Glutamatergic neuron (in vitro differentiated cells): ENCODE measurements at regions not wholly inside any gene's neighbourhood (a gene's known extent, or its start where the extent isn't known, plus 50 kb on each side); places are given as distances from the start of the nearest gene placed in this dataset.

Experiments
- DNase-seq: peaks from one replicate; pipeline ENCODE4 v3.0.0; 2022
- H3K27ac Mint-ChIP-seq: one replicate; pipeline ENCODE4 v1.8.0; 2020; ENCODE audit warnings: mild to moderate bottlenecking, mixed read lengths, inconsistent platforms; ENCODE audit not compliant: unreplicated experiment
- H3K27me3 Mint-ChIP-seq: one replicate; pipeline ENCODE4 v1.8.0; 2020; ENCODE audit warnings: mild to moderate bottlenecking, moderate library complexity, mixed read lengths, inconsistent platforms; ENCODE audit not compliant: unreplicated experiment
- H3K36me3 Mint-ChIP-seq: one replicate; pipeline ENCODE4 v1.8.0; 2020; ENCODE audit warnings: mild to moderate bottlenecking, mixed read lengths, inconsistent platforms; ENCODE audit not compliant: unreplicated experiment
- H3K4me1 Mint-ChIP-seq: one replicate; pipeline ENCODE4 v1.8.0; 2020; ENCODE audit warnings: mild to moderate bottlenecking, low read depth, mixed read lengths, inconsistent platforms; ENCODE audit not compliant: unreplicated experiment
- H3K4me3 Mint-ChIP-seq: one replicate; pipeline ENCODE4 v1.8.0; 2020; ENCODE audit warnings: mild to moderate bottlenecking, mixed read lengths, inconsistent platforms; ENCODE audit not compliant: unreplicated experiment
- H3K9me3 Mint-ChIP-seq: one replicate; pipeline ENCODE4 v1.8.0; 2020; ENCODE audit warnings: mild to moderate bottlenecking, moderate library complexity, mixed read lengths, inconsistent platforms; ENCODE audit not compliant: unreplicated experiment
- TF ChIP-seq, protein P1 (sequence below): fragments of 200-600 bp; sonication (generic); IDR thresholded peaks from one replicate; pipeline ENCODE4 v1.5.0; 2021; ENCODE audit not compliant: partially characterized antibody, unreplicated experiment

DNA sequence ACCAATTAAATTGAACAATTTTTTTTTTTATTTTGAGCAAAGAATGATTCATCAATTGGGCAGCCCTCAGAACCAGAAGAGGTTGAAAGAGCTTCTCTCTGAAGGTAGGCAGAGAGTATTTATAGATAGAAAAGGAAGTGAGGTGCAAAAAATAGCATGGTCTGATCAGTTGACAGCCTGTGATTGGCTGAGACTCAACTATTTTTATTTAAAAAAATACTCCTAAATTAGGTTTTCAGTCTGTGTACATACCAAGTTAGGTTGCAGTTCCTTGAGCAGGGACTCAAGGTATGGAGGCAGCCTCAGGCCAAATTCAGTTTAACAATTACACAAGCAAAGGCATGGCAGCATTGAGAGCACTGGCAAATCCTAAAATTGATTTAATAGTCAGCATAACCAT lies 1074.7 kb downstream of the SORCS1 start:
- no peak overlapping the region for H3K27ac Mint-ChIP-seq
- no peaks in the 10 kb centered on the region for H3K36me3 Mint-ChIP-seq
- H3K4me3 Mint-ChIP-seq: no peak overlapping the region
- peaks cover 4% of the 10 kb centered on the region for H3K4me1 Mint-ChIP-seq
- no peak for DNase-seq
- H3K9me3 Mint-ChIP-seq: no peaks in the 10 kb centered on the region
- H3K27me3 Mint-ChIP-seq: no peaks in the 10 kb centered on the region
- TF ChIP-seq, protein P1, sequence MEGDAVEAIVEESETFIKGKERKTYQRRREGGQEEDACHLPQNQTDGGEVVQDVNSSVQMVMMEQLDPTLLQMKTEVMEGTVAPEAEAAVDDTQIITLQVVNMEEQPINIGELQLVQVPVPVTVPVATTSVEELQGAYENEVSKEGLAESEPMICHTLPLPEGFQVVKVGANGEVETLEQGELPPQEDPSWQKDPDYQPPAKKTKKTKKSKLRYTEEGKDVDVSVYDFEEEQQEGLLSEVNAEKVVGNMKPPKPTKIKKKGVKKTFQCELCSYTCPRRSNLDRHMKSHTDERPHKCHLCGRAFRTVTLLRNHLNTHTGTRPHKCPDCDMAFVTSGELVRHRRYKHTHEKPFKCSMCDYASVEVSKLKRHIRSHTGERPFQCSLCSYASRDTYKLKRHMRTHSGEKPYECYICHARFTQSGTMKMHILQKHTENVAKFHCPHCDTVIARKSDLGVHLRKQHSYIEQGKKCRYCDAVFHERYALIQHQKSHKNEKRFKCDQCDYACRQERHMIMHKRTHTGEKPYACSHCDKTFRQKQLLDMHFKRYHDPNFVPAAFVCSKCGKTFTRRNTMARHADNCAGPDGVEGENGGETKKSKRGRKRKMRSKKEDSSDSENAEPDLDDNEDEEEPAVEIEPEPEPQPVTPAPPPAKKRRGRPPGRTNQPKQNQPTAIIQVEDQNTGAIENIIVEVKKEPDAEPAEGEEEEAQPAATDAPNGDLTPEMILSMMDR: no peak

DNA sequence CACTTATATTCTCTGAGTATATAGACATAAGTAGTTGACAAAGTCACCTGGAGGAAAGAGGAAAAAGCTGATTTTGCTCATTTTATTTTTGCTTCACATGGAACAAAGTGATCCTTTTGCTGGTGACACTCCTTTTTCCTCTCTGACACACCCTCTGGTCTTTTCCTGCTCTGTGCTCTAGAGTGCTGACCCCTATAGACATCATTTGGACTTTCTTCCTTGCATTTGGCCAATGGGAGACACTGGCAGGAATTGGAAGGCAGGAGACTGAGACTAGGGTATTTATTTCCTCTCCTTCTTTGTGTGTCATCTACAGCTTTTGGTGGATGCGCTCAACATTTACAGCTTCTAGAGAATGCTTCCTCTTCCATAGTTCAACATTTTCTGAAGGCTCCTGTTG lies 1078.1 kb downstream of the SORCS1 start:
- H3K4me3 Mint-ChIP-seq: no peak overlapping the region
- H3K4me1 Mint-ChIP-seq: no peaks in the 10 kb centered on the region
- H3K36me3 Mint-ChIP-seq: no peaks in the 10 kb centered on the region
- no peak overlapping the region for H3K27ac Mint-ChIP-seq
- DNase-seq: no peak
- H3K9me3 Mint-ChIP-seq: no peaks in the 10 kb centered on the region
- H3K27me3 Mint-ChIP-seq: no peaks in the 10 kb centered on the region
- TF ChIP-seq, protein P1: no peak

DNA sequence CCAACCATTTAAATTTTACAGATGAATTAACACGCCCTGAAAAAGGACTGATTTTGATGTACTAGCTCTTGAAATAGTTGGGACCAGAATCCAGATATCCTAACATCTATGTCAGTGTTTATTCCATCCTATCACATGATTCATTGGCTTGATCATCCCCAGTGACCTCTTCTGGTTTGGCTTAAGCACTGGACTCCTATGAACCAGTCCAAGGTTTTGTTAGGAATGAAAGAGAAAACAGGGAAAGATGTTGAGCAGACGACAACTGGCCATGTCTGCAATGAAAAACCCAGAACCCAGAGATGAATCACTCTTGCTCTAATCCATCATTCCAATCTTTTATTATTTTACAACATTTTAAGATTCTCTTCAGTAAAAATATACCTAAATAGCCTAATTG lies 1080.9 kb downstream of the SORCS1 start:
- Mint-ChIP-seq H3K27me3 (no peaks in the 10 kb centered on the region), H3K4me1 (no peaks in the 10 kb centered on the region), H3K36me3 (no peaks in the 10 kb centered on the region), H3K27ac (no peak overlapping the region), H3K4me3 (no peak overlapping the region), H3K9me3 (no peaks in the 10 kb centered on the region)
- TF ChIP-seq, protein P1: no peak
- no peak for DNase-seq

DNA sequence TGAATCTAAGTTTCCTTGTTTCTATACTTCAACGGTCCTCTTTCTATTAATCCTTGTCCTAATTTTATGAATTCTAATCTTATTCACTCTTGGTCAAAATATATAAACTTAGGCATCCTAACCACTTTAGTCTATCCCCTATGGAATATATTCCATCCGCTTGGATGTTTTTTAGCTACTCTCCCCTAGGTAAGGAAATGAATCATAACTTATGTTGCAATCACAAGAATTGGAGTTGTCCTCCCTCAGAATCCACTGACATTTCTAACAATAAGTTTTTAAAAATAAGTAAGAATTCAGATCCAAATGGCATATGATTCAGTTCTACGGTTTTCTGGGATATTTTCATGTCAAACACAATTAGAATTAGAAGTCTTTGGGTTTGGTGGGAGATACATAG lies 1081.6 kb downstream of the SORCS1 start:
- H3K27me3 Mint-ChIP-seq: no peaks in the 10 kb centered on the region
- H3K9me3 Mint-ChIP-seq: peaks cover under 1% of the 10 kb centered on the region
- no peaks in the 10 kb centered on the region for H3K4me1 Mint-ChIP-seq

DNA sequence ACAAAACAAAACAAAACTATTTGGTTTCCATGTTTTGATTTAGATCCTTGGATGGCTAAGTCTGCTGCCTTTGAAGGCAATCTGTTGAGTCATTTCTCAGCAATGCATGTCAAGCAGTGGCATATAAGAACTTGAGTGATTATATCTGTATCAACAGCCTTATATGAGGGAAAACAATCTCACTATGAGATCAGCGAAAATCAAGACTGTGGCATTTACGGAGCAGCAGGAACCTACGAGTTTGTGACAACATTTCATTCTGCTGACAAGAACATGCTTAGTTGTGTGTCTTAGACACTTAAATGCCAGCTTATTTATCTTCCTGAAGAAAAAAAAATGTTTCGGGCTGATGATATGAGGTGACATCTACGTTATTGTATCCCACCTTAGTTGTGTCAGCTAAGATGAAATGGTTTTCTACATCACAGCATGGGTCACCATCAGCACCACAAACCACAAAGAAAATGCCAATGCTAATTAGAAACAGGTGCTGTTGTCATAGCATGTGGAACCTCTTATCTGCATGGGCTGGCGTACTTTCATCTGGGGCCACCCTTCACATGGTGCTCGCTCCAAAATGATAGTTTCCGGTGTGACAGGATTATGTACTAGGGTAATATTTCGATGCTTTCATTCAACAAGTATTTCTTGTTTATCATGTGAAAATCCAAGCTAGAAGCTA lies 1085.5 kb downstream of the SORCS1 start:
- H3K36me3 Mint-ChIP-seq: no peaks in the 10 kb centered on the region

More for the DNA sequence above, 1081.6 kb downstream of the SORCS1 start:
- TF ChIP-seq, protein P1: no peak
- Mint-ChIP-seq H3K36me3 (no peaks in the 10 kb centered on the region), H3K4me3 (no peak overlapping the region), H3K27ac (no peak overlapping the region)
- no peak for DNase-seq

More for the DNA sequence above, 1085.5 kb downstream of the SORCS1 start:
- Mint-ChIP-seq H3K4me1 (peaks cover 2% of the 10 kb centered on the region), H3K27ac (no peak overlapping the region), H3K9me3 (peaks cover 2% of the 10 kb centered on the region), H3K27me3 (no peaks in the 10 kb centered on the region), H3K4me3 (no peak overlapping the region)
- TF ChIP-seq, protein P1: no peak
- DNase-seq: no peak
